Heart left ventricle (tissue), 16 donors: ENCODE measurements at regions not wholly inside any gene's neighbourhood (a gene's known extent, or its start where the extent isn't known, plus 50 kb on each side); places are given as distances from the start of the nearest gene placed in this dataset.

ENCODE experiments used
- ATAC-seq, 4 donors: fragments of 200-7000 bp; cut with Tn5 transposase; one replicate each; pipeline ENCODE4 v1.9.1; 2020 to 2022; ENCODE audit warnings: moderate library complexity in 4 of 4, mild to moderate bottlenecking in 3 of 4, moderate number of reproducible peaks in 1 of 4
- DNase-seq, 5 donors: peaks; one replicate each; pipeline ENCODE4 v3.0.0-alpha.2; 2020
- H3K27ac ChIP-seq, 12 donors: fragments of 200-600 bp; sonication (generic) in 4 of 12; one replicate each; pipeline versions ENCODE4 v1.5.0 to v1.8.0; 2016 to 2022; ENCODE audit warnings: mild to moderate bottlenecking in 2 of 12
- H3K27me3 ChIP-seq, 9 donors: fragments of 200-600 bp; sonication (generic) in 2 of 9; one replicate each; pipeline versions ENCODE4 v1.5.1 to v1.8.0; 2016 to 2022; ENCODE audit warnings: mild to moderate bottlenecking in 3 of 9
- H3K36me3 ChIP-seq, 9 donors: fragments of 200-600 bp; sonication (generic) in 2 of 9; one replicate each; pipeline versions ENCODE4 v1.5.0 to v1.8.0; 2018 to 2022; ENCODE audit warnings: mild to moderate bottlenecking in 2 of 9
- H3K4me1 ChIP-seq, 12 donors: fragments of 200-600 bp; sonication (generic) in 4 of 12; one replicate each; pipeline versions ENCODE4 v1.5.0 to v1.8.0; 2016 to 2022; ENCODE audit warnings: mild to moderate bottlenecking in 3 of 12
- H3K4me3 ChIP-seq, 12 donors: fragments of 200-600 bp; sonication (generic) in 4 of 12; one replicate each; pipeline versions ENCODE4 v1.5.0 to v1.8.0; 2017 to 2022; ENCODE audit warnings: mild to moderate bottlenecking in 9 of 12, moderate library complexity in 4 of 12
- H3K9me3 ChIP-seq, 12 donors: fragments of 200-600 bp; sonication (generic) in 4 of 12; one replicate each; pipeline versions ENCODE4 v1.5.0 to v1.8.0; 2016 to 2022; ENCODE audit warnings: mild to moderate bottlenecking in 1 of 12
- CTCF ChIP-seq, 12 donors: fragments of 200-600 bp; sonication (generic) in 4 of 12; IDR thresholded peaks; one replicate each; pipeline versions ENCODE4 v1.5.0 to v1.8.0; 2018 to 2022; ENCODE audit warnings: antibody characterized with exemption in 12 of 12, mild to moderate bottlenecking in 5 of 12
- POLR2A ChIP-seq, 2 donors: fragments of 450-650 bp; IDR thresholded peaks; one replicate each; pipeline ENCODE4 v1.6.1; 2017; ENCODE audit warnings: antibody characterized with exemption in 2 of 2, mild to moderate bottlenecking in 2 of 2, moderate library complexity in 2 of 2
- WGBS, 4 donors: extraction: QIAGEN DNeasy Blood & Tissue Kit in 2 of 4; methylation state at CpG; one replicate each; pipeline versions ENCODE4 v1.1.5 to v1.1.7; 2013 to 2018; 5-methylcytosine and 5-hydroxymethylcytosine counted together
- intact Hi-C, 10 donors: fragments of 100-400 bp; cut with DNase I; formaldehyde crosslinking; loops; one replicate each; pipeline versions ENCODE4 v1.11.1 to v1.14.2; 2022
- donor health status: ischemic (EF 13 %, LVEDD 7.1; RV severe dilation, severe dysfunction).
- donor health status: healthy with polysubstance abuse.
- donor health status: DM: no; HTN: yes; CAD: no.
- donor health status: DM: no; HTN: no; CAD: no.
- donor health status: ischemic (EF 25% LVEDD 6.9; RV normal size, moderate dysfunction).
- donor health status: ischemic (EF 25% LVEDD 5.7; RV mildly dilated, moderate dysfunction).
- donor health status: healthy.
- donor health status: DM: yes; HTN: yes; CAD: no.
- donor health status: ischemic (EF 35%, LVEDD 5.7; RV mildly dilated, moderate dysfunction).
- donor health status: nonischemic (EF 11% LVEDD 7.7; RV severe dilation, severe dysfunction).
- donor health status: DM: yes; HTN: yes; CAD: no.
- donor health status: PGD.
- donor health status: ischemic (EF 29% LVEDD 5.4; RV normal size, mild dysfunction).
- donor health status: nonischemic (EF 23%, LVEDD 6.1; RV moderate dilation, normal function).

GRCh38 chr18:57983472-57983871, 60.6 kb upstream of the NEDD4L start:
- 65 to 80% (median 74%) methylated on average over 3 of the region's 3 CpGs for WGBS, 4 donors
- intact Hi-C loops = no loop called here
- DNase-seq = no peak
- Histone ChIP-seq H3K27me3 (peaks cover 0 to 3% (median 0%) of the 10 kb centered on the region in 9 donors), H3K9me3 (peaks cover 0 to 13% (median 2%) of the 10 kb centered on the region in 12 donors), H3K4me3 (no peak overlapping the region), H3K27ac (no peak overlapping the region), H3K36me3 (no peaks in the 10 kb centered on the region), H3K4me1 (no peaks in the 10 kb centered on the region)
- TF ChIP-seq CTCF (IDR thresholded peaks at IDR 0.05) = no peak
- no peak for TF ChIP-seq POLR2A (IDR thresholded peaks at IDR 0.05)
- ATAC-seq = no peak

- TF ChIP-seq CTCF (IDR thresholded peaks at IDR 0.05) = no peak
- H3K9me3 ChIP-seq = peaks cover 0 to 4% (median 0%) of the 10 kb centered on the region in 12 donors
- H3K27me3 ChIP-seq = peaks cover 0 to 3% (median 0%) of the 10 kb centered on the region in 9 donors
- no peak overlapping the region for H3K4me3 ChIP-seq
- no peak for ATAC-seq
- WGBS, 4 donors = 80 to 86% (median 84%) methylated on average over 11 of the region's 11 CpGs
- H3K27ac ChIP-seq = no peak overlapping the region
- intact Hi-C loops = no loop called here
- DNase-seq = no peak
- no peaks in the 10 kb centered on the region for H3K36me3 ChIP-seq
- H3K4me1 ChIP-seq = no peaks in the 10 kb centered on the region
These were observed 61.5 kb upstream of the NEDD4L start for GRCh38 chr18:57982372-57983021.

- intact Hi-C loops = no loop called here
- WGBS, 4 donors = 83 to 90% (median 87%) methylated on average over 3 of the region's 3 CpGs
- H3K9me3 ChIP-seq = no peaks in the 10 kb centered on the region
These were observed 62.6 kb upstream of the NEDD4L start for GRCh38 chr18:57981308-57982028.

More at GRCh38 chr18:57981308-57982028, 62.6 kb upstream of the NEDD4L start:
- no peaks in the 10 kb centered on the region for H3K36me3 ChIP-seq
- H3K4me3 ChIP-seq = no peak overlapping the region
- DNase-seq (no peak), ATAC-seq (no peak)
- TF ChIP-seq CTCF (IDR thresholded peaks at IDR 0.05) = no peak
- no peak for TF ChIP-seq POLR2A (IDR thresholded peaks at IDR 0.05)
- H3K4me1 ChIP-seq = no peaks in the 10 kb centered on the region
- peaks cover 0 to 3% (median 0%) of the 10 kb centered on the region in 9 donors for H3K27me3 ChIP-seq
- no peak overlapping the region for H3K27ac ChIP-seq
